Ecto neural progenitor cell (in vitro differentiated cells): ENCODE measurements at regions not wholly inside any gene's neighbourhood (a gene's known extent, or its start where the extent isn't known, plus 50 kb on each side); places are given as distances from the start of the nearest gene placed in this dataset.

Experiments
- DNase-seq: peaks from one replicate; pipeline ENCODE4 v3.0.0-alpha.2; 2018; ENCODE audit warnings: low spot score

DNA sequence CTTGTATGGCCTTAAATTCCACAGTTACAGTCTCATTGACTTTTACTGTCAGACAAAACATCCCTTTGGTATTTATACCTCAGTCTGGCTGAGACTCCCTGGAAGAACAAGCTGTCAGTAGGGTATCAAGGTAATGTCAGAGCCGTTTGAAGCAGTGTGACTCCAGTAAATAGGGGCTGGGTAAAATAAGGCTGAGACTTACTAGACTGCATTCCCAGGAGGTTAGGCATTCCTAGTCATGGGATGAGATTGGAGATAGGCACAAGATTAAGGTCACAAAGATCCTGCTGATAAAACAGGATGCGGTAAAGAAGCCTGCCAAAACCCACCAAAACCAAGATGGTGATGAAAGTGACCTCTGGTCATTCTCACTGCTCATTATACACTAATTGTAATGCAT, 219.5 kb upstream of the SKOR2 start:
- no peak for DNase-seq

DNA sequence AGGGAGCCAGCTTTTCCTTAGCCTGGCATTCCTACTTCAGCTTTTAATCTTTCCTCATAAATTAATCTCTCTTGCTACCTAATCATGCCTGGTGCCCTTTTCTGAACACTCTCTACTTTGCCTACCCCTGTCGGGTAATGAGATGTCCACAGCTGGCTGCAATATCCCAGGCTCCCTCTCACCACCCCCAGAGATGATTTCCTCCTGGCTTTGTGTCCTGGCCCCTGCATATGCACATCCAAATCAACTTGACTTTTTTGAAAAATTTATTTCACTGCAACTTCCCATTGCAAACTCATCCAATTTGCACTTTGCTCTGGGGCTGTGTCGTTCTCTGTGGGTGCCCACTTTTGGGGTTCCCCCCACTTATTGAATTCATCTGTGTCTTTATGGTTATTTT, 218.1 kb upstream of the SKOR2 start:
- no peak for DNase-seq

DNA sequence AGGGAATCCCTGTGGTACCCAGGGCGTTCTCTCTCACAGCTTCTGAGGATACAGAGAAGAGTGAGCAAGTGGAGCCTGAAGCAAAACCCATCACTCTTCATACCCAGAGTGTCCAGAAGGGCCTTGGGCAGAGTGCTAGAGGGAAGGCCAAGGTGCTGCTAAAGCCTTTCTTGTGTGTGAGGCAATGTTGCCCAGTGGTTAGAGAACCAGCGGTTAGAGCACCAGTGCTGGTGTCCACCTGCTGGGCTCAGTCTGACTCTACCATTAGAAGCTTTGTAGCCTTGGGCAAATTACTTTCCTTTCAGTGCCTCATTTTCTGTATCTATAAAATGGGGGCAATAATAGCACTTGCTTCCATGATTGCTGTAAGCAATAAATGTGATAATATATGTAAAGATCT, 210.5 kb upstream of the SKOR2 start:
- no peak for DNase-seq

DNA sequence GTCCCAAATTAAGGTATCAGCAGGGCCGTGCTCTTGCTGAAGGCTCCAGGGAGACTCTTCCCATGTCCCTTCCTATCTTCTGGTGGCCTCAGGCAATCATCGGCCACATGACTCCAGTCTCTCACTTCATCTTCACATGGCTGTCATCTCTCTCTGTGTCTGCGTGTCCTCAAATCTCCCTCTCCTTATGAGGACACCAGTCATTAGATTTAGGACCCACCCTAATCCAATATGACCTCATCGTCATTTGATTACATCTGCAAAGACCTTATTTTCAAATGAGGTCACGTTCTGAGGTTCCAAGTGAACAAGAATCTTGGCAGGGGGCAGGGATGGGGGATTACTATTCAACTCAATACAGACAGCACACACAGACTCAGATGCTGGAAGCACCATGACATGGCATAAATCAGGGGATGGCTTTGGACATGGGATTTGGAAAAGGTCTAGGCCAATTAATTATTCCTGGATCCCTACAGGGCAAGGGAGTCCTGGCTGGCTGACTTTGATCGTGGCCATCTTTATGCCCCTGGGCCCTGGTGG, 210.0 kb upstream of the SKOR2 start:
- DNase-seq = no peak

DNA sequence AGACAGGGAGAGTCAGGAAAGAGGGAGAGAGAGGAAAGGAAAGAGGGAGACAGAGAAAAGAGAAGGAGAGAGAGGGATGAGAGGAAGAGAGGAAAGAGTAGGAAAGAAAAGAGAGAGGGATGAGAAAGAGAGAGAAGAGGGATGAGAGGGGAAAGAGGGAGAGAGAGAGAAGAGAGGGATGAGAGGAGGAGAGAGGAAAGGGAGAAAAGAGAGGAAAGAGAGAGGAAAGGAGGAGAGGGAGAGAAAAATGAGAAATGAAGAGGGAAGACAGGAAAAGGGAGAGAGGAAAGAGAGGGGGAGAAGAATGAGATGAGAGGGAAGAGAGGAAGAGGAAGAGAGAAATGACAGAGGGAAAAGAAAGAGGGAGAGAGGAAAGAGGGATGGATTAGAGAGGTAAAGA, 207.0 kb upstream of the SKOR2 start:
- no peak for DNase-seq

DNA sequence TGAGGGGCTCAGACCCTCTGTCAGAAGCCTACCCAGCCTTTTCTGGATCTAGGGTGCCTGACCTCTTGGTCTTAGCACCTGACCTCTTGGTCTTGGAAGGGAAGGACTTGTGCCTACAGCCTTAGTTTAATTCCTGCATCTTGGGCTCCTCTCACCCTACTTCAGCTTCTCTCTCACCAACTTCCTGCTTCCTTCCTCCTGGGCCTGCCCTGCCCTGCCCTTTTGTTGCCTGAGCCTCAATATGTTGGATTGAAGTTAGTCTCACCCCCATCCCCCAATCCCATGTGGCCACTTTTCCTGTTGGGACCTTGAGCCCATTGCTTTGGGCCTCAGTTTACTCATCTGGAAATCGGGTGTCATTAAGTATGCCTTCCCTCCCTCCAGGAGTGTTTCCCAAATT, 206.2 kb upstream of the SKOR2 start:
- no peak for DNase-seq

DNA sequence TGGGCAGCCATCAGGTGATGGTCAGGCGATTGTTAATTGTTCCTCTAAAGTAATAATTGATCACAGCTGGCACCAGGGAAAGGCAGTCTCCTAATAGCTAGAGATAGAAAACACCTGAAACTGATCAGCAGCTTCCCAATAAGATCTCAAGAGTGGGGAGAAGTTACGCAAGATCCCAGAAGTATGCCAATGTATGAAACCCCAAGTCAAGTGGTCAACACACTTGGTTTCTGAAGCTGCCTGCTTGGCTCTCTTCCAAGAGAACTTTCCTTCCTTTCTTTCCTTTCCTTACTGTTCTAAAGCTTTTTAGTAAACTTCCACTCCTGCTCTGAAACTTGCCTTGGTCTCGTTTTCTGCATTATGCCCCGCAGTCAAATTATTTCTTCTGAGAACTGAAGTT, 201.6 kb upstream of the SKOR2 start:
- DNase-seq = no peak

DNA sequence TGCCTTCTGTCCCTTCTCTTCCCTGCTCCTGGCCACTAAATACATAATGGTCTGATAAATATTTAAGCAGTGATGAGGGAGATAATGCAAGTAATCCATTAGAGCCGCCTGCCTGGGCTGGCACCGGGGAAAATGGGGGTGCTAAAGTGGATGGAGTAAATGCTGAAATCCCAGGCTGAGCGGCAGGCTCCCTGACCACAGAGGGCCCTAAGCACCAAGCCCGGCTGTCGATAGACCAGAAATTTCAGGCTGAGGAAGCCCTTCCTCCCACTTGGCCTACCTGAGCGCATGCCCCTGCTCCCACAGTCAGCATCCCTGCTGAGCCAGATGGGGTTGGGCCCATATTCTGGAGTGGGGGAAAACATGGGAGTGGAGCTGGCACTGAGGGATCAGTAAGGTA, 197.5 kb upstream of the SKOR2 start:
- DNase-seq = no peak

DNA sequence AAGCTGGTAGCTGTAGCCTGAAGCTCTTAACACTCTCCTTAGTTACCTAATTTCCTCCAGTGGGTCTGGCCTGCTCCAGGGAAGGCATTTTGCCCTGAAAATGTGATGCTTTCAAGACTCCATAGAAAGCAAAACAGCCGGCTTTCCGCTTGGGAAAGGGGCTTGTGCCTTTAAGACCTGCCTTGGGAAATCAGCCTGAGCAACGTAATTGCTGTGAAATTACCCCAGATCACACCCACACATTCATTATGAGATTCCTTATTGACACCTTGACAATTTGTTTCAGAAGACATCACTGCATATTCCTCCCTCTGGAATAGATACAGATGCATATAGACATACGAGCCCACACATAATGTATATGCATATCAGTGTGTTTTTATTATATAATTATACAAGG, 190.5 kb upstream of the SKOR2 start:
- no peak for DNase-seq

DNA sequence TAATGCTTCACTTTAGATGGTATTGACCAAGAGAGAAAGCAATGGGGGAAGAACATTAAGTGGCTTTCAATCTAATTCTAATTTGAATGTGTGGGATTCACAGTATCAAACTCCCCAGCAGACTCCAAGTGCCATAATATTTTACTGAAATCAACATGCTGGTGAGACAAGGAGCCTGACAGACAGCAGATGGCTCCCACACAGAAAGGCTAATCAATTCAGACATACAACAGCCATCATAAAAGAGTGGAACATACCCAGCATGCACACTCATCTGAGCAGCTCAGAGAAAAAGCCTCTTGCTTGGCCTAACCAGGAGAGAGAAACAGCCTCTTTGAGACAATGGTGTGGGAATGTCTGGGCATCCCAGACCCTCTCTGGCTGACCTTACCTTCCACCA, 186.5 kb upstream of the SKOR2 start:
- DNase-seq = no peak

DNA sequence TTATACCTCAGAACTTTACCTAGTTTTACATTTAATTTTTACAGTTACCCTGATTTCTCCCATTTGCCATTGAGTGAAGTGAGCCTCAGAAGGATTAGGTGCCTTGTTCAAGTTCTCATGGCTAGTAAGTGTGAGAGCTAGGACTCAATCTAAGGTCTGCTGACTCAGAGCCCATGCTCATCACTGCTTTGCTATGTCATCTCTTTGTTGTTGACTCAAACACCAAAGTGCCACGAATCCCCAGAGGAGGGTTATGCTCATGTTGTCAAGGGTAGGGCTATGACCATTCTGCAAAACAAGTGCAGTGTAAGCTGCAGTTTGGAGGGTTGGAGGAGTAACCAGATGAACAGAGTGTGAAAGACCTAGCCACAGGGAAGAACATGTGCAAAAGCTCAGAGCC, 185.4 kb upstream of the SKOR2 start:
- DNase-seq = no peak

DNA sequence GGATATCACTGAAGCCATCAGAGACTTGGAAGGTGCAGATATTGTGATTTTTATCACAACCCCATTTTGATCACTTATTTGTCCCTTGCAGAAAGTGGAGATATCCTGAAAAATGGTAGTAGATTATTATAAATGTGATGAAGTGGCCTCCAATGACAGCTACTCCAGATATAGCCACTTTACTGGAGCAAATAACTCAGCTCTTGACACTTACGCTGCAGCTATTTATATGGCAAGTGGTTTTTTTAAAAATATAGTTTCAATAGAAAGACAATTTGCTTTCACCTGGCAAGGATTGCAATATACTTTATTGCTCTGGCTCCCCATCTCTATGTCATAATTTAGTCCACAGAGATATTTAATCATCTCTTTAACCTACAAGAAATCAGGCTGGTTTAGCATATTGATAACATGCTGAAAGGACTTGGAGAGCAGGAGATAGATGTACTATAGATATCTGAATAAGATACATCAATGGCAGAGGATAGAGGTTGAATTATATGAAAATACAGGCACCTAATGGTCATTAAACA, 182.8 kb upstream of the SKOR2 start:
- no peak for DNase-seq

DNA sequence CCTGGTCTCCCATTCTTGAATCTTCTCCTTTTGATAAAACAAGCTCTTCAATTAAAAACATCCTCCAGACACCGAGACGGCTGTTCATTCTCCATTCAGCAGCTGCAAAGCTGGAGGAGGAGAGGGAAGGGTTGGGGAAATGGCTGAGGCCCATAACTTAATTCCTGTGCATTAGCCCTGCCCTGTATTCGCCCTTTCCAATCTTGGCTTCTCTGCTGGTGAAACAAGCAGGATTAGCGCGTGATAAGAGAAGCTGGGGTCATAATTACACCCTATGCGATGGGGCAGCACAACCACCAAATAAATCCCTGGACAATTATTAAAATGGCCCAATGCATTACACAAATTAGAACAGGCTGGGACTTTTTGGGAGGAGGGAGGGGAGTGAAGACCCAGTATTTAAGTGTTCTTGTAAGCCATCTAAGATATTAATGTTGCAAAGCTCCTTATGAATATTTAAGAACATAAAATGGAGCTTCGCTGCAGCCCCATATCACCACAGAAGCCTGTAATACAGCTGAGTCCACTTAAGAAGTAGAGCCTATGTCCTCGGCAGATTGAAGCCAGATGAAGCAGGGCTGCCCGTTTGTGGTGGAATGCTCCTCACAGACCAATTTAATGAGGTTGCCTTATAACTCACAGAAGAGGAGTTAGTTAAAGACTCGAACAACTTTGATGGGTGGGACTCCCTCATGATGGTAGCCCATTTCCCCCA, 176.6 kb upstream of the SKOR2 start:
- DNase-seq = no peak

DNA sequence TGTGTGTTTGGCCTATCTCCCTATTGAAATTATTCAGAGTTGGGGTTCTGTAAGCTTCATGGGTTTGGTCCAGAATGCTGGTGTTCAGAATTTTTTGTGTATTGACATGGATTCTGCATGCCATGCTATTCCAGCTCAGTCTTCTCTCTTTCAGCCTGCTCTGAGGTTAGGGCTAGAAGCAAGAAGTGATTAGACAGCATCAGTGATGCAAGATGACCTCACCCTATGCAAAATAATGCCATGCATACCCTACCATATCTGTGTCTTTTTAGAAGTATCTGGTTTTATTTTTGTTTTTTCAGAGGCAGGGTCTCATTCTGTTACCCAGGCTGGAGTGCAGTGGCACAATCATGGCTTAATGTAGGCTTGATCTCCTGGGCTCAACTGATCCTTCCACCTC, 175.6 kb upstream of the SKOR2 start:
- DNase-seq = no peak

DNA sequence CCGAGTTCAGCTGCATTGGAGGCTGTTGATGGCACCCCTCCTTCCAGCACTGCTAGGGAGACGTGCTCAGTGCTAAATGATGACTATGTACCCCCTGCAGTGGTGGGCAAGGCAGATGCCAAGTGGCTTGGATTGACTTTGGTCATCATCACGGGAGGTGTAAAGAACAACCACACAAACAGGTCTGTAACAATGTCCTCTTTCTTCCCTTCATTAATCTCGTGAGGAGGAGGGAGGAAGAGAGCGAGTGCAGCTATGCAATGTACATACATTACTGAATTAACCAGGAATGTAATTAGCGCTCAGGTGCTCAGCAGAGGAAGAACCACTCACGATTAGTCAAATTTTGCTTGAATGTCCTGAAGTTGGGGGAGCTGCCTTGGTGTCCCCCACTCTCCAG, 173.9 kb upstream of the SKOR2 start:
- no peak for DNase-seq

DNA sequence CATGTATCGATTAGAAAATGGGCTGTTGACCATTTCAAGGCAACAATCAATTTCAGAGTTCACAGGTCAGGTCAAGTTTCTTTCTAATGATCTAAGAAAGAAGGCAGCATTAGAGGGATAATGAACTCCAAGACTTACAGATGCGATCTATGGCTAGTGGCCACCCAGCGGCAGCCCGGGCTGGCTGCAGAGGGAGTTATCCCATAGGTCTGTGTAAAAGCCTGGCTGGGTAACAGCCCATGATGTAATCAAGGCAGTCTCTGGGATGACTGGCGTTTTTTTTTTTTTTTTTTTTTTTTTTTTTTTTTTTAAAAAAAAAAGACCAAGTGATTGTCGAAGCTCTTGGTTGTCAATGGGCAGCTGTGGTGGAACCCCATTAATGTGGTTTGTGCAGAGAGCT, 171.1 kb upstream of the SKOR2 start:
- no peak for DNase-seq

DNA sequence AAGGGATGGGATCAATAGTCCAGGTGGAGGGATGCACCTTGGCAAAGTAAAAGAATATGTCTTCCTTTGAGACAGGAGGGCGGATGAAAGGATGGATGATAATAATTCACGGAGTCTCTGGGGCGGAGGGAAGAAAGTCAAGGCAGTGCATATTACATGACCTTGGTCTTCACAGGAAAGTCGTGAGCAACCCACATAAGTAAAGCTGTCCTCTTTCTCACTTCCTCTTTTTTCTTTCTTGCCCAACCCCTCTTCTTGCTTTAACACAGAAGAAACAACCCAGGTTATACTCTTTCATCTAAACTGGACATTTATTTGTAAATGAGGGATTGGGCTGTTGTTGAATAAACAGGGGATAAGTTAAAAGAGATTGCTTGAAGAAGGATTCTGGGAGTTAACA, 168.7 kb upstream of the SKOR2 start:
- DNase-seq = no peak

DNA sequence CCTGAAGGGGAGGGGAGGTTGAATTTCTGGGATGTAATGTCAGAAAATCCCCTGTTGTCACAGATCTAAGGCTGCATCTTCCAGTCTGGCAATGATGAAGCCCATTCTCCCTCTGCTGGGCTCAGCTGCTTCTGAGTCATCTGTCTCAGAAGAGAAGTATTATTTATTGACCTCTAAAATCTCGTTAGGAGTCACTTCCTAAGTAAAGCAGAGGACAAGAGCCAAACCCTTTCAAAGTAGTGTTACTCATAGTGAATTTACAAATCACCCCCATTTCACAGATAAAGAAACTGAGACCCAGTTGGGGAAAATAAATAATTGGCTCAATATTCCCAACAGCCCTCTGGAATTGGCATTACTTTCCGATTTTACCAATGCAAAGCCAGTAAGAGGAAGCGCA, 167.3 kb upstream of the SKOR2 start:
- no peak for DNase-seq

DNA sequence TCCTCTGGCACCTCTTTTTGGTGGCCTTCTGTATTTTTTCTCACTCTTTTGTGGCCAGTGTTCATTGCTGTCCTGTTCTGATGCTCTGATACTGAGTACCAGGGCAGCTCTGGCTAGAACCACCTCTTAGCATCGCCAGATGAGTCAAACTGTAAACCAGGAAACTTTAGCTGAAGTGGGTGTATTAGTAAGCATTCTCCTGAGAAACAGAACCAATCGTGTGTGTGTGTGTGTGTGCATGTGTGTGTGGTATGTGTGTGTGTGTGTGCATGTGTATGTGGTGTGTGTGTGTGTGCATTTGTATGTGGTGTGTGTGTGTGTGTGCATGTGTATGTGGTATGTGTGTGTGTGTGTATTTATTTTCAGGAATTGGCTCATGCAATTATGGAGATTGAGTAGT, 166.3 kb upstream of the SKOR2 start:
- no peak for DNase-seq

DNA sequence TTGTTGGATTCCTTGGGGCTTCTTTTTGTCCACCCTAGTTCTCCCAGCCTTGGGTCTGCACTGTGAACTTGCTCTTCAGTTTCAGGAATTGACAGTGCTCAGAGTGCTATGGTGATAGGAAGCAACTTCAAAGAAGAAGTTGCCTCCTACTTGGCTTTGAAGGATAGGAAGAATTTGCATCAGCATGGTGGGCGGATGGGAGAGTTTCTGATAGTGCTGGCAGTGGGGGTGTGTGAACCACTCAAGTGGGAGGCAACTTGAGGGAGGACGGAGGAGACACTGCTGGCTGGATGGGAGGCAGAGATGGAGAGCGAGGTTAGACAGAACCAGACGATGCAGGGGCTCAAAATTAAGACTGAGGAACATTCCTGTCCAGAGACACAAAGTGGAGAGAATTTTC, 164.4 kb upstream of the SKOR2 start:
- no peak for DNase-seq

DNA sequence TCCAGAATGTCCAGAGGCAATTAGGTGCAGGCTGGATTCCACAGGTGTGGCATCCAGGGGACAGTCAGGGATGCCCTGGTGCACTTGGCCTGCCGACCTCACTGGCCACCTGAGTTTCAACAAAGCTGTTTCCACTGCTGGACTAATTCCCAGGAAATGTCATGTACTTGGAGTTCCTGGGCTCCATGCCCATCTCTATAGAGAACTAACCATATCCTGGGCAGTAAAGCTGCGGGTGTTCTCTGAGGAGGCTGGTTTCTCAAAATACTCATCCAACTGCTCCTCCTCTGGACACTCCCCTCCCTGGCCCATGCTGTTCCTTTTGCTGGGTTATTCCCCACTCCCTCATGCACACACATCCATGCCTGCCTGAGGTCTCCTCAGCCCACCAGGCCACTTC, 161.9 kb upstream of the SKOR2 start:
- no peak for DNase-seq

DNA sequence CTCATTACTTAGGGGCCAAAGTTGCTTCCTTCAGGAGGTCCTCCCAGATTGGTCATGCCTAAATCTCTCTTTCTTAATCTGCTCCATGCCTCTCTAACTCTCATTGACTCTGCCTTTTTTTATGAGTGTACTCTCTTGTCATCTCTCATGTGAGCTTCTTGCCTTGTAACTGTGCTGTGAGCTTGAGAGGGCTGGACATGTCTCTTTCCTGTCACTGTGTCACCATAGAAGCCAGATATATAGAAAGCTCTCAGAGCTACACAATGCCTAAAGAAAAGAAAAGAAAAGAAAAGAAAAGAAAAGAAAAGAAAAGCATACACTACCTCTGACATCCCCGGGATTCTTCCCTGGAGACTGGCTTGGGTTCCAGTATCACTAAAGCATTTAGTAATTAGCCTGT, 161.5 kb upstream of the SKOR2 start:
- DNase-seq = no peak

DNA sequence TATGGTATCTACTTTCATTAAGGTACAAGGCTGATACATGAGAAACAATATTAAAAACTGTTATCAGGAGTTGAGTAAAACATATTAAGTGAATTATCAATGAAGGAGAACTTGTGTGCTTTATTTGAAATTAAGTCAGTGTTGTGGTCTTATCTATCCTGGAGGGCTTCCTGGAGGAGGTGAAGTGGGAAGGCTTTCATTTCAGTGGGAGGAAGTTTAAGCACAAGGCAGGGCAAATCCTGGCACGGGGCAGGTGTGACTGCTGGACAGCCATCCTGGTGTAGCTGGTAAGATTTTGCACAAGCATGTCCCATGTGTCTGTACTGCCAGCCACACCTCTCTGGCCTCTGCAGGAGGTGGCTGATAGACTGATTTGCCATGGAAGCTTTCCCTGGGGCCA, 159.7 kb upstream of the SKOR2 start:
- no peak for DNase-seq

DNA sequence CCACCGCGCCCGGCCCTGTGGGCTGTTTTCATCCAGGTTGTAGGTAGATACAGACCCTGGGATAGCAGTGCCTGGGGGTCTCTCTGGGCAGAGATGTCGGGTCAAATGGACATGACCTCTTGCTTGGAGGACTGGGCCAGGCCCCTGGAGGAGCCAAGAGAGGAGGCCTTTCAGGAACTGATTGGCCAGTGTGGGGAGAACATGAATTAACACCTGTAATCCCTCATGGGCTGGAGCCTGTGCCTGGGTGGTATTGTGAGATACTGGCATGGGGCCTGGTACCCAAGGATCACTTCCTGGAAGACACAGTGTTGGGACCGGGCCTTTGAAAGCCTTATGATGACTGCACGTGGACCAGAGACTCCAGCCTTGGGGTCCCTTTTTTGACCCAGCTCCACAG, 158.7 kb upstream of the SKOR2 start:
- no peak for DNase-seq
